ENCODE measurements at regions not wholly inside any gene's neighbourhood (a gene's known extent, or its start where the extent isn't known, plus 50 kb on each side); places are given as distances from the start of the nearest gene placed in this dataset.

DNA sequence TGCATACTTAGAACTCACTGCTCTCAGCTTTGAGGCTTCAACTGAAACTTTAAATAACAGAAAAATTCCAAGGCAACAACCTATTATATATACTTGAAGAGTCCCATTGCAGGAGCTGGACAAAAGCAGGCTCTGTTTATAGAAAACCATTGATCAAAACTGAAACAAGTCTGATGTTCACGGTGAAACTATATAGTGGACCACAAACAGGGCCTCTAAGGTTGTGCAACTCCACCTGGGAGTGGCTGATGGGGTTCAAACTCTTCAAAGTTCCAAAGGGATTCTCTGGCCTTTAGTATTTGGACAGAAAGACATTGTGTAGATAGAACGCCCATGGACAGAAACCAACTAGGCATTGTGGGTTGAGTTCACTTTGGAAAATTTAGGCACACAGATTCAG lies 140.3 kb downstream of the ZC3H11B start:
- DNase-seq, result no peak

- no peak for DNase-seq
These were observed 145.4 kb downstream of the ZC3H11B start for GRCh38 chr1:219467524-219467923.

DNA sequence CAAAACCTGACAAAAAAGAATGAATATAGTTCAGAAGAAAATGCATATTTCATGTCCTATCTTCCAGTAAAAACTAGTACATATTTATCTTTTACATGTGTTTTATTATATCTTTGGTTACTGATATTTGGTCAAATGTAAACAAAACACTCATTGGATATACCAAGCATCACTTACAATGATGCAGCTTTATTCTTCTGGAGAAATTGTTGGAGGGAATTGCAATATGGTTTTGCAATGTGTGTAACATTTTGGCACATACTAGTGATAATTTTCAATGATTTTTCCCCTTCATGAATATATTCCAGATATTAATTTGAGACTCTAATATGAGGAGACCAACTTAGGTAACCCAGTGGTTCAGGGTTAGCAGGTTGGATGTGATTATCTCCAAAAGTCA lies 146.1 kb downstream of the ZC3H11B start:
- no peak for DNase-seq

DNA sequence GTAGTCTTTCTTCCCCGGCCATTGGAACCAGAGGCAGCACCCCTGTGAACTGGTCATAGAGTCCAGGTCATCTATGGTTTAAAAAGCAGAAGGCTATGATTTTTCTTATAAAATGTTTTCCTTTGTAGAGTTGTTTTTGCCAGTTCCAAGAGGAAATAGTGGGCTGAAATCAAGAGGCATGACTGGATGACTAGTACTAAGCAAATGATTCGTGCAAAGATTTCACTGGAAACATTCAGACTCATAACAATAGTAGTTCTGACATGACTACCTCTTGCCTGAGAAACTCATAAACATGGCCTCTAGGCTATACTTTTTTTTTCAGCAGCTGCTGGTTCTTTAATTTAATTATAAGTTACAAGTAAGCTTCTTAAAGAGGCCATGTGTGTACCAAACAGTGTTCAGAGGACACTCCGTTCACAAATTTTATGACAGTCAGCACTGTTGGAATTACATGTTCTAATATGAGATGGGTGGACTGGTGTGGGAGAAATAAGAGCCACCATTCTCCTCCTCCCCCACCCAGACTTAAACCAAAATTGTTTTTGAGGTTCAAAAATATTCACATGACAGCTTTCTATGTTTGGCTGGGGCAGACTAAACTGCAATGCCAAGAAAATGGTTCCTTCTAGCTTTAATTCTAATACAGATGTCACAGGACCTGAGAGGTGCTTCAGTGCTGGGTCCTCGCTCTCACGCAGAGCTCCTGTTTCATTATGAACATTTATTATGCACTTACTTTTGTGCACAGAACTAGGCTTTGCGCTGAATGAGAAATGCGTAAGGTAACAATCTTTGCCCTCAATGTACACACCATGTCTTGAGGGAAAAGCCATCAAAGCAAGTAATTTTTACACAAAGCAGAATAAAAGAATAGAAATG lies 147.5 kb downstream of the ZC3H11B start:
- no peak for DNase-seq

DNA sequence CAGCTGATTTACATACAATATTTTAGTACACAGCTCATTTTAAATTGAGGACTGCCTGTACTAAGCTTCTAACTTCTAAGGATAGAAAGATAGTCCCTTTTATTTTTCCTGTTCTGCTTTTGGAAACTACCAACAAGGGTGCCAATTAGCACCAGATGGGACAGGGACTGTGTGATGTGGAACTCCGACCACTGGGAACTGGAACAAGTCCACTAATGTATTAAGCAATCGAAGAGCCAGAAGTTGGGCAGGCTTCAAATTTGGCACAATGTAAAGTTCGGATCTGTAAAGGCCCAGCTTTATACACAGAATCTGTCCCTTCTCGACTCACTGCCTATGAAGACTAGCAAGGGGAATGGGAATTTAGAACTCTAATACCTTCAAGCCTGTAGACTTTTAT lies 149.3 kb downstream of the ZC3H11B start:
- peak; percentile 44 for DNase-seq

GRCh38 chr1:219461981-219462400 lies 150.9 kb downstream of the ZC3H11B start:
- peak; percentile 49 for DNase-seq

- peak; percentile 63 for DNase-seq
These were observed 151.7 kb downstream of the ZC3H11B start for GRCh38 chr1:219460896-219461815.

DNA sequence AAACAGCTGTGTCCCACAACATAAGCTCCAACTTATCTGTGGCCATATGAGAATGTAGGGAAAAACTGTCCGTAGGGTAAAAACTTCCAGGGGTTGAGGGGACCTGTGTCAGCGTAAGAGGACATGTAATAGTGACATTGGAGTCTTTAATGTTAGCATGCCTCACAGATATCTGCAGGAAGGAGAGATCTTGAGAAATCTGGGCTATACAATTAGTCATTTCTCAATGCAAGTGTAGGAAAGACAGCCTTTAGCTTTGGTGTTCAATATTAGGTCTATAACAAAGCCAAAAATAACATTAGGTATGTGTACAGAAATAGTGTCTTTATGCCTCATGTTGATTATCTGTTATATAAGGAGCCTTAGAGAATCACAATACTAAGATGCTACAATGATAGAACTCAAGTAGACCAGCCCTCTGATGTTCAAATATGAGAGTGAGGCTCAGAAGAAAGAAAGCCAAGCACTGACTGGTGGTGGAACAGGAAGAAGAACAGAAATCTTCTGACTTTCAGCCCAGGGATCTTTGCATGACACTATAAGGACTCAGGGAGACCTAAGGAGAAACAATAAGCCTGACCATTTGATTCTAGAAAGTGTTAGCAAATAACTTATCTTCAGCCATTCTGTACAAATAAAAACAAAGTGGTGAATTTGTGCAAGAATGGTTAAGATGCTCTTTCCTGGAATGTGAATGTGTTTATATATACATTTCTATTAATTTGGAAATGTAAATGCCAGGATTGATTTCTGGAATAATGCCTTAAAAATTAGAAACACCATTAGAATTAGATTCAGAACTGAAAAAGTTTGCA lies 152.6 kb downstream of the ZC3H11B start:
- no peak for DNase-seq

DNA sequence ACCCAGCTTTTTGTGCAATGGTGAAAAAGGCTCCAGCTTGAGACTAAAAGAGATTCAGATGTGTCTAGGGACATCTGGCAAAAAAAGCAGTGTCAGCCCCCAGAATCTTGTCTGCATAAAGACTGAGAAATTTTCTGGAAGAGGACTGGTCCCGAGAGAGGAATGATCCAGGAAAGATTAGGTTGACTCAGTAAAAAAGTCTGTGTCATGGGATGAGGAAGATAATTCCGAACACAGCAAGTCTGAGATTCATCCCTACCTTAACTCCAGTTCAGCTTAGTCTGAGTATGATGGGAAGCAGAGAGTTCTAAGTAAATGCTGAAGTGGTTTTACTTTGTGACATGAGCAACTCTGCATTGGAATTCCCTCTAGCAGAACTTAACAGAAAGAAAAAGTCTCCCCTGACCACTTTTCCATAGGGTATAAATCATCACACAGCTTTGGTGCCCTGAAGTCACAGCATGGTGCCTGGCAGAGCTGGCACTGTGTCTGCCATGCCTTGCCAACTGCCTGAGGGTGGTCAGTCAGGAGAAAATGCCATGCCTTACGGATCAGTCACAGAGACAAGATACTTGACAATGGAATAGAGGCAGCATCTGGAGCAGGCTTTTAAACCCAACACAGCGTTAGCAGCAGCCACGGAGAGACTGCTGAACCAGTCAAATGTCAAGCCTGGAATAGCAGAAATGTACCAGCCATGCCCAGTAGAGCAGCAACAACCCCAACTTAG lies 153.4 kb downstream of the ZC3H11B start:
- peak; percentile 85 for DNase-seq

- DNase-seq, result no peak
These were observed 166.6 kb downstream of the ZC3H11B start for GRCh38 chr1:219446288-219446687.

DNA sequence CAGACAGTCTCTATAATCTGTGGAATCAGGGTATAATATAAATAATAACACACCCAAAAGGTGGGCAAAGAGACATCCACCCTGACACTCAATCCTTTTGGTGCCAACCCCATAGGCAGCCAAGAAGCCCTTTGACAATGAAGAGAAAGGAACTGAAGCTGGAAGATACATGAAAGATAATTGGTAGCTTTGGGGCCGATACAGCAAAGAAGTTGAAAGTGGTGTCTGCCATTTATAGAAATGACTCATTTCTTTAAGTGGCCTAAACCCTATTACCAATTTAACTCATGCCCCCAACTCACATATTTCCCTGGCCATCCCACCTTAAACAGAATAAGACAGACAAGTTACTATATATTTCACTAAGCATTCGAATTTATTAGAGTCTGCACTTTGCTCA lies 167.0 kb downstream of the ZC3H11B start:
- no peak for DNase-seq

DNA sequence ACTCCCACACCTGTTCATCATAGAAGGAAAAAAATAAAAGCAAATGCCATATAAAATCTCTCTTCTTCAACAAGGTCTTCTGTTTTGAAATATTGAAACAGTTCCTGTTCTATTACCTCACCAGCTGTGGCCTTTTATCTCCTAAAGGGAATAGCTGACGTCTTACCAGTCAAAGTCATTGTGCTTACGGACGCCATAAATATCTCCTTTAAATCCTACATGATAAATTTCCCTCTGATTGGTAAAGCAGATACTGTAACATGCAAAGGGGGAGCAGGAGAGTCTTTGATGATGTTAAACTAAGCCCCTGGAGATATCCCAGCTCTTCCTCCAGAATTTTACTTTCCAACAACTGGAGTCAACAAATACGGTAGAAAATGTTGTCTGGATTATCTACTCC lies 168.4 kb downstream of the ZC3H11B start:
- DNase-seq, result no peak

- DNase-seq, result no peak
These were observed 169.1 kb downstream of the ZC3H11B start for GRCh38 chr1:219443763-219444162.

GRCh38 chr1:219442611-219443061 lies 170.3 kb downstream of the ZC3H11B start:
- no peak for DNase-seq

- DNase-seq, result no peak
These were observed 171.0 kb downstream of the ZC3H11B start for GRCh38 chr1:219441884-219442283.

- no peak for DNase-seq
These were observed 173.5 kb downstream of the ZC3H11B start for GRCh38 chr1:219439376-219439775.

DNA sequence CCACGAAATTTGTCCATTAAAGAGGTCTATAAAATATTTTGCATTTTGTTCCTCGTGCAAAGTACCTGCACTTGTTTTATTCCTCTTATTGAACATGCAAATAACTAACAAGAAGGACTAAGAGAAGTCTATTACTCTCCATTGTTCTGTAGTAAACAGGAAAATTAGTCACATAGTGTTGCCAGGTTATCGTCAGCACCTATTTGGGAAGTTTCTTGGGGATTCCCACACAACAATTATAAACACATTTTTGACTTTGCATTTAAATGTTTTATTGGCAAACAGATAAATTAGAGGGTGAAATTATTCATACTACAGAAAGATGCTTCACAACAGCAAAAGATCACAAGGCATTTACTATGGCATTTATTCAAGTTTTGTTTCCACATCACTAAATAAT lies 174.5 kb downstream of the ZC3H11B start:
- no peak for DNase-seq

DNA sequence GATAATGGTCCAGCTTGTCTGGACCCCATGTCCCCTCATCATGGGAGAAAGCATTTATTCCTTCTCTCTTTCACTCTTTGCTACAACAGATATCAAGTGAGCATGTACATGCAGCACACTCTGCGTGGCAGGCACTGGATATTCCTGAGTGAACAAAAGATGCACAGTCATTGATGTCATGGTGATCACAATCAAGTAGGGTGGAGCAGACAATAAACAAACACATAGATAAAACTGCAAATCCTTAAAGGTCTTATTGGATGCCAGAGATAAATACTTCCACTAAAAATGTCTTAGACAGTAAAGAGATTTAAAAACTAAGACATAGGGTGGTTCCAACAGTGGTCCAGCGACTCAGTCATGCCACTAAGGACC lies 178.0 kb downstream of the ZC3H11B start:
- no peak for DNase-seq

- no peak for DNase-seq
These were observed 178.5 kb downstream of the ZC3H11B start for GRCh38 chr1:219434285-219434922.

- DNase-seq, result no peak
These were observed 179.3 kb downstream of the ZC3H11B start for GRCh38 chr1:219433496-219434131.

- no peak for DNase-seq
These were observed 179.9 kb downstream of the ZC3H11B start for GRCh38 chr1:219433001-219433400.

Data from skin of body (tissue), 1 donor.